GM12891 (cell line): ENCODE measurements at regions not wholly inside any gene's neighbourhood (a gene's known extent, or its start where the extent isn't known, plus 50 kb on each side); places are given as distances from the start of the nearest gene placed in this dataset.

Experiments used
- DNase-seq: peaks from one replicate; pipeline ENCODE4 v3.0.0; 2011; ENCODE audit warnings: low spot score; ENCODE audit not compliant: insufficient read length
- FAIRE-seq: peaks from 2 replicates; lab custom pipeline; 2011; peaks lifted over from hg19 to GRCh38; lab: Jason Lieb, UNC
- PAX5 ChIP-seq: IDR thresholded peaks from 2 replicates; pipeline ENCODE4 v1.6.1; 2011; ENCODE audit warnings: low read length, moderate library complexity, mild to moderate bottlenecking; ENCODE audit not compliant: insufficient read depth, severe bottlenecking
- POLR2A ChIP-seq: IDR thresholded peaks from 2 replicates; pipeline ENCODE4 v1.6.1; 2011; ENCODE audit warnings: low read depth, low read length, control low read depth
- POLR2AphosphoS5 ChIP-seq: IDR thresholded peaks from 2 replicates; pipeline ENCODE4 v1.6.1; 2011; ENCODE audit warnings: low read depth, low read length, control low read depth
- POU2F2 ChIP-seq: IDR thresholded peaks from 2 replicates; pipeline ENCODE4 v1.6.1; 2011; ENCODE audit warnings: low read depth, mild to moderate bottlenecking, control low read depth, low read length, moderate library complexity
- SPI1 ChIP-seq: IDR thresholded peaks from 2 replicates; pipeline ENCODE4 v1.6.1; 2011; ENCODE audit warnings: low read depth, low read length, control low read depth
- TAF1 ChIP-seq: IDR thresholded peaks from 2 replicates; pipeline ENCODE4 v1.6.1; 2011; ENCODE audit warnings: low read depth, low read length, control low read depth

DNA sequence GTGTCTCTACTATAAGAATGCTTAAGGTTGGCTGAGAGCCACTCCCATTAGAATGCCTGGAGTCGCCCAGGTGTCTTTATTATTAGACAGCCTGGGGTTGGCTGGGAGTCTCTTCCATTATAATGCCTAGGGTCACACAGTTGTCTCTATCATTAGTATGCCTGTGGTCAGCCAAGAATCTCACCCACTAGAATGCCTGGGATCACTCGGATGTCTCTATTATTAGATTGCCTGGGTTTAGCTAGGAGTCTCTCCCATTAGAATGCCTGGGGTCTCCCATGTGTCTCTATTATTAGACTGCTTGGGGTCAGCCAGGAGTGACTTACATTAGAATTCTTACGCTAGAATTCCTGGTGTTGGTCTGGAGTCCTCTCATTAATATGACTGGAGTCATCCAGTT, 2255.3 kb downstream of the TP53TG3F start:
- TF ChIP-seq TAF1 (no peak), POLR2AphosphoS5 (no peak), POU2F2 (no peak), SPI1 (no peak), PAX5 (no peak), POLR2A (no peak)
- FAIRE-seq (no peak), DNase-seq (no peak)

GRCh38 chr16:35724551-35724950, 2265.1 kb downstream of the TP53TG3F start:
- no peak for TF ChIP-seq POLR2AphosphoS5
- no peak for TF ChIP-seq POLR2A
- TF ChIP-seq SPI1: no peak
- TF ChIP-seq TAF1: no peak
- TF ChIP-seq PAX5: no peak
- no peak for TF ChIP-seq POU2F2
- no peak for DNase-seq
- no peak for FAIRE-seq

- no peak for DNase-seq
- FAIRE-seq: no peak
- TF ChIP-seq PAX5 (no peak), POLR2A (no peak), TAF1 (no peak), SPI1 (no peak), POU2F2 (no peak), POLR2AphosphoS5 (no peak)
These were observed 2266.5 kb downstream of the TP53TG3F start for GRCh38 chr16:35725949-35726348.

GRCh38 chr16:35730251-35730650, 2270.8 kb downstream of the TP53TG3F start:
- FAIRE-seq: no peak
- DNase-seq: no peak
- no peak for TF ChIP-seq POLR2AphosphoS5

GRCh38 chr16:35731341-35732040, 2272.1 kb downstream of the TP53TG3F start:
- TF ChIP-seq PAX5: no peak
- no peak for TF ChIP-seq TAF1
- no peak for TF ChIP-seq SPI1
- TF ChIP-seq POLR2AphosphoS5: no peak
- no peak for TF ChIP-seq POLR2A
- no peak for TF ChIP-seq POU2F2
- DNase-seq (no peak), FAIRE-seq (no peak)

GRCh38 chr16:35732046-35732810, 2272.8 kb downstream of the TP53TG3F start:
- no peak for FAIRE-seq
- DNase-seq: no peak
- no peak for TF ChIP-seq SPI1
- no peak for TF ChIP-seq PAX5
- TF ChIP-seq POLR2AphosphoS5: no peak
- no peak for TF ChIP-seq POU2F2
- no peak for TF ChIP-seq POLR2A
- no peak for TF ChIP-seq TAF1

GRCh38 chr16:35733278-35733965, 2274.0 kb downstream of the TP53TG3F start:
- TF ChIP-seq TAF1: no peak
- no peak for TF ChIP-seq POU2F2
- no peak for TF ChIP-seq POLR2AphosphoS5
- TF ChIP-seq SPI1: no peak
- no peak for TF ChIP-seq PAX5
- no peak for TF ChIP-seq POLR2A
- DNase-seq (no peak), FAIRE-seq (no peak)

GRCh38 chr16:35733971-35734702, 2274.7 kb downstream of the TP53TG3F start:
- TF ChIP-seq PAX5 (no peak), SPI1 (no peak), TAF1 (no peak), POU2F2 (no peak), POLR2AphosphoS5 (no peak), POLR2A (no peak)
- FAIRE-seq (no peak), DNase-seq (no peak)
